ENCODE measurements at regions not wholly inside any gene's neighbourhood (a gene's known extent, or its start where the extent isn't known, plus 50 kb on each side); places are given as distances from the start of the nearest gene placed in this dataset.

- Histone ChIP-seq H3K4me3 (replicated peaks; ENCODE audit: insufficient read depth, low read length) (no peak overlapping the region), H3K27me3 (ENCODE audit: insufficient read depth, poor library complexity, severe bottlenecking) (peaks cover 3% of the 10 kb centered on the region), H3K27ac (replicated peaks) (no peak overlapping the region)
- no peak for DNase-seq (ENCODE audit: low read depth in 1 of 2, low spot score in 1 of 2)
- no peak for TF ChIP-seq CTCF (IDR thresholded peaks at IDR 0.05; ENCODE audit: insufficient read depth, low read length)
- no peak for TF ChIP-seq REST (IDR thresholded peaks at IDR 0.05; ENCODE audit: insufficient replicate concordance, low read depth)
- TF ChIP-seq POLR2AphosphoS5 (IDR thresholded peaks at IDR 0.05; ENCODE audit: low read depth) = no peak
- TF ChIP-seq SPI1 (IDR thresholded peaks at IDR 0.05; ENCODE audit: borderline replicate concordance, low read depth) = no peak
- no peak for TF ChIP-seq GABPA (IDR thresholded peaks at IDR 0.05; ENCODE audit: low read depth)
These were observed 120.7 kb upstream of the PPARGC1A start for GRCh38 chr4:24010573-24010972.

GRCh38 chr4:24007860-24008261, 118.0 kb upstream of the PPARGC1A start:
- Histone ChIP-seq H3K4me3 (replicated peaks; ENCODE audit: insufficient read depth, low read length) (no peak overlapping the region), H3K27me3 (ENCODE audit: insufficient read depth, poor library complexity, severe bottlenecking) (peaks cover 3% of the 10 kb centered on the region), H3K27ac (replicated peaks) (no peak overlapping the region)
- TF ChIP-seq REST (IDR thresholded peaks at IDR 0.05; ENCODE audit: insufficient replicate concordance, low read depth) = no peak
- no peak for TF ChIP-seq SPI1 (IDR thresholded peaks at IDR 0.05; ENCODE audit: borderline replicate concordance, low read depth)
- no peak for TF ChIP-seq GABPA (IDR thresholded peaks at IDR 0.05; ENCODE audit: low read depth)
- TF ChIP-seq CTCF (IDR thresholded peaks at IDR 0.05; ENCODE audit: insufficient read depth, low read length) = no peak
- DNase-seq (ENCODE audit: low read depth in 1 of 2, low spot score in 1 of 2) = no peak

- DNase-seq (ENCODE audit: low read depth in 1 of 2, low spot score in 1 of 2) = no peak
These were observed 116.4 kb upstream of the PPARGC1A start for GRCh38 chr4:24006269-24006668.

More at GRCh38 chr4:24006269-24006668, 116.4 kb upstream of the PPARGC1A start:
- Histone ChIP-seq H3K27me3 (ENCODE audit: insufficient read depth, poor library complexity, severe bottlenecking) (peaks cover 3% of the 10 kb centered on the region), H3K27ac (replicated peaks) (no peak overlapping the region), H3K4me3 (replicated peaks; ENCODE audit: insufficient read depth, low read length) (no peak overlapping the region)
- TF ChIP-seq GABPA (IDR thresholded peaks at IDR 0.05; ENCODE audit: low read depth) (no peak), REST (IDR thresholded peaks at IDR 0.05; ENCODE audit: insufficient replicate concordance, low read depth) (no peak), SPI1 (IDR thresholded peaks at IDR 0.05; ENCODE audit: borderline replicate concordance, low read depth) (no peak), POLR2AphosphoS5 (IDR thresholded peaks at IDR 0.05; ENCODE audit: low read depth) (no peak), CTCF (IDR thresholded peaks at IDR 0.05; ENCODE audit: insufficient read depth, low read length) (no peak)

All from HL-60 (cell line).